Memory B cell (primary cell): ENCODE measurements at regions not wholly inside any gene's neighbourhood (a gene's known extent, or its start where the extent isn't known, plus 50 kb on each side); places are given as distances from the start of the nearest gene placed in this dataset.

Experiments used
- ATAC-seq: fragments of 150-1000 bp; cut with Tn5 transposase; 2 replicates; pipeline ENCODE4 v1.10.0; 2021; ENCODE audit warnings: low read depth, mild to moderate bottlenecking, moderate library complexity
- DNase-seq, 2 donors: peaks; one replicate each; pipeline ENCODE4 v3.0.0; 2022; ENCODE audit warnings: low spot score in 2 of 2
- H3K27ac Mint-ChIP-seq: one replicate; pipeline ENCODE4 v1.8.0; 2022; ENCODE audit warnings: mild to moderate bottlenecking, moderate library complexity, mixed read lengths
- H3K27me3 Mint-ChIP-seq: one replicate; pipeline ENCODE4 v1.8.0; 2022; ENCODE audit warnings: mixed read lengths
- H3K36me3 Mint-ChIP-seq: one replicate; pipeline ENCODE4 v1.8.0; 2022; ENCODE audit warnings: mild to moderate bottlenecking, mixed read lengths
- H3K4me1 Mint-ChIP-seq: one replicate; pipeline ENCODE4 v1.8.0; 2022; ENCODE audit warnings: mixed read lengths
- H3K4me3 Mint-ChIP-seq: one replicate; pipeline ENCODE4 v1.8.0; 2022; ENCODE audit warnings: mild to moderate bottlenecking, moderate library complexity, mixed read lengths
- H3K9me3 Mint-ChIP-seq: one replicate; pipeline ENCODE4 v1.8.0; 2022; ENCODE audit warnings: mixed read lengths

DNA sequence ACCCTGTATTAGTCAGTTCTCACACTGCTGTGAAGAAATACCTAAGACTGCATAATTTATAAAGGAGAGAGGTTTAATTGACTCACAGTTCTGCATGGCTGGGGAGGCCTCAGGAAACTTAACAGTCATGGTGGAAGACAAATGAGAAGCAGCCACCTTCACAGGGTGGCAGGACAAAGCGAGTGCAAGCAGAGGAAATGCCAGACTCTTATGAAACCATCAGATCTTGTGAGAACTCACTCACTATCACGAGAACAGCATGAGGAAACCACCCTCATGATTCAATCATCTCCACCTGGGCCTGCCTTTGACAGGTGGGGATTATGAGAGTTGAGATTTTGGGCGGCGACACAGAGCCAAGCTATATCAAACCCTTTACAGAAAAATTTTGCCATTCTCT, 722.4 kb downstream of the RAB28 start:
- H3K9me3 Mint-ChIP-seq: no peaks in the 10 kb centered on the region
- H3K4me3 Mint-ChIP-seq: no peak overlapping the region
- H3K4me1 Mint-ChIP-seq: peaks cover 2% of the 10 kb centered on the region
- DNase-seq (no peak), ATAC-seq (no peak)
- H3K36me3 Mint-ChIP-seq: no peaks in the 10 kb centered on the region
- no peak overlapping the region for H3K27ac Mint-ChIP-seq
- no peaks in the 10 kb centered on the region for H3K27me3 Mint-ChIP-seq

DNA sequence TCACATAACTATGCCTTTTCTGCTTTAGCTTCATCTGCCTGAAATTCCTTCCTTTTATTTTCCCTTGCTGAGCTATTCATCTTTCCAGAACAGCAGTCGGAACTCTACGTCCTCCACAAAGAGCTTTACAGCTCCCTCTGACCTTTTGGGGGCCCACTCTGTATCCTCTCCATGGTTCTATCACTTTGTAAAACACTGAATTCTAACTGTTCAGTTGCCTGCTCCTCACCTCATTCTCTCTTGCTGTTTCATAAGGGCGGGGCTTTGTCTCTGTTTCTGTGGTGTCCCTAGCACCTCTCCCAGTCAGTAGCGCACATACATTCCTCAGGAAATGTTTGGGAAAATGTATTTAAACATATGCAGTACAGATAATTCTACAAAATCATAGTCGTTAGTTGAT, 737.0 kb downstream of the RAB28 start:
- Mint-ChIP-seq H3K4me1 (no peaks in the 10 kb centered on the region), H3K9me3 (peaks cover 5% of the 10 kb centered on the region), H3K4me3 (no peak overlapping the region), H3K27ac (no peak overlapping the region), H3K27me3 (peaks cover 2% of the 10 kb centered on the region), H3K36me3 (no peaks in the 10 kb centered on the region)
- ATAC-seq (no peak), DNase-seq (no peak)

DNA sequence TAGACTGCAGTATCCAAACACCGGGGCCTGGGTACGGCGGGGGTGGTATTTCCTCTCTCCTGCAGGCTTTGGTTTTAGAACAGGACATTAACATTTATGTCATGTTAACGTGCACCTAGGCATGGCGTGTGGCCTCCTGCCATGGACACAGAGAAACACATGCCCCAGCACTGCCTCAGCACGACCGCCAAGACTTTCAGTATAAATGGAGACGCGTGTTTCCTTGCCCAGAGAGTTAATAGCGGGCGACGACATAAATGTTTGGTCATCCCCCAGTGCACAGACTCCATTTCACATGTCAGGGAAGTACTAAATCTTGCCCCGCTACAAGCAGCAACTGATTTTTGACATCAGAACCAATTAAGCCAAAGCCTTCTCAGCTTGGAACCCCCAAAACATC, 737.9 kb downstream of the RAB28 start:
- no peaks in the 10 kb centered on the region for H3K4me1 Mint-ChIP-seq
- DNase-seq (no peak), ATAC-seq (no peak)
- H3K4me3 Mint-ChIP-seq: no peak overlapping the region
- no peaks in the 10 kb centered on the region for H3K36me3 Mint-ChIP-seq
- H3K27me3 Mint-ChIP-seq: peaks cover 4% of the 10 kb centered on the region
- H3K9me3 Mint-ChIP-seq: peaks cover 4% of the 10 kb centered on the region
- H3K27ac Mint-ChIP-seq: no peak overlapping the region

DNA sequence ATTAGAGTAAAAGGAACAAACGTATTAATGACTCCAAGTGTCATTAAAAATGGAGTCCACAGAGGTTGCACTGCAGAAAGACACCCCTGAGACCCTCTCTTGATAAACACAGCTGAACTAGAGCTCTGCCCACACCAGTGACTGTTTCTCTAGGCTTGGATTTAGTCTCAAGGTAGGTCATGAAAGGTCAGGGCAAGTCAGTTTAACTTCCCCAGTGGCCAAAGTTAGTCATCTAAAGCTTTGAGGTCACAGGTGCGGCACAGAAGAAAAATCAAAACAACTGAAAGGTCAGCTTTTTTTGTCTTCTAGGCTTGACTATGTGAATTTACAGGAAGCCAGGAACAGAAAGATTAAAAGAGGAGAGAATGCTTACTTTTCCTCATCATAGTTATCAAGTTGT, 749.6 kb downstream of the RAB28 start:
- no peak for ATAC-seq
- Mint-ChIP-seq H3K27me3 (peaks cover 8% of the 10 kb centered on the region), H3K9me3 (no peaks in the 10 kb centered on the region), H3K27ac (no peak overlapping the region), H3K4me1 (no peaks in the 10 kb centered on the region), H3K4me3 (no peak overlapping the region), H3K36me3 (no peaks in the 10 kb centered on the region)
- DNase-seq: no peak

DNA sequence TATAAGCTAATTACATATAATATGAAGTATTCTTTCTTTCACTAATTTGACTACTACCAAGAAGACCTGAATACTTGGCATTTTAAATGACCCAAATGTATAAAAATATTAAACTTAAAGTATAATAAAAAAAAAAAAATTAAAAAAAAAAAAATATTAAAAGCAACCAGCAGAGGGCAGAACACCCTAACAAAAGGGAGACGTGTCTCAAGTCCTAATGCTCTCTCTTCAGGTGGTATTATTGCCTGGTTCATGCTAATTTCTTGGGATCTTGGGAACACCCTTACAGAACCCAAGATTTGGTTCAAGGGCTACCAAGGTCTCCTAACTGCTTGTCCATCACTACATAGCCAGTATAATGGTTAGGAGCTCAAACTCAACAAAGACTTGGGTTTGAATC, 754.8 kb downstream of the RAB28 start:
- Mint-ChIP-seq H3K27ac (no peak overlapping the region), H3K27me3 (peaks cover 8% of the 10 kb centered on the region), H3K36me3 (no peaks in the 10 kb centered on the region), H3K4me3 (no peak overlapping the region), H3K4me1 (peaks cover 2% of the 10 kb centered on the region), H3K9me3 (no peaks in the 10 kb centered on the region)
- no peak for ATAC-seq
- DNase-seq: no peak

DNA sequence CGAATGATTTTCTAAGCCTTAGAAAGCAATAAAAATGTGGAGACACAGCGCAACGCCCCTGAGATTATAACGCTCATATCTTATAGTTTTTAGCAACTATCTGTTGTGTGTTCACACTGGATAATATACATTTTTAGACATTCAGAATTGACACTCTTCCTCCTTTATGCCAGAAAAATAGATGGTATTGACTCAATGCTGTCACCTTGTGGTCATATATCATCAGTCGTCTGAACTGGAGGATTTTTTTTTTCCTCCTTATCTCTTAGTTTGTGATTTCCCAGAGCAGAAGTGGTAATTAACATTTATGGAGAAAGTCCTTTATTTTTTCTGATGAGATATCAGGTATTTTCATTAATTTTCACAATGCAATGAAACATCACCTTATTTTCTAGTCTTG, 759.6 kb downstream of the RAB28 start:
- Mint-ChIP-seq H3K27me3 (peaks cover 12% of the 10 kb centered on the region), H3K4me3 (no peak overlapping the region), H3K4me1 (peaks cover 3% of the 10 kb centered on the region), H3K36me3 (no peaks in the 10 kb centered on the region), H3K9me3 (no peaks in the 10 kb centered on the region), H3K27ac (no peak overlapping the region)
- DNase-seq (peak in 1 of 2 donors; percentile 8), ATAC-seq (no peak)

DNA sequence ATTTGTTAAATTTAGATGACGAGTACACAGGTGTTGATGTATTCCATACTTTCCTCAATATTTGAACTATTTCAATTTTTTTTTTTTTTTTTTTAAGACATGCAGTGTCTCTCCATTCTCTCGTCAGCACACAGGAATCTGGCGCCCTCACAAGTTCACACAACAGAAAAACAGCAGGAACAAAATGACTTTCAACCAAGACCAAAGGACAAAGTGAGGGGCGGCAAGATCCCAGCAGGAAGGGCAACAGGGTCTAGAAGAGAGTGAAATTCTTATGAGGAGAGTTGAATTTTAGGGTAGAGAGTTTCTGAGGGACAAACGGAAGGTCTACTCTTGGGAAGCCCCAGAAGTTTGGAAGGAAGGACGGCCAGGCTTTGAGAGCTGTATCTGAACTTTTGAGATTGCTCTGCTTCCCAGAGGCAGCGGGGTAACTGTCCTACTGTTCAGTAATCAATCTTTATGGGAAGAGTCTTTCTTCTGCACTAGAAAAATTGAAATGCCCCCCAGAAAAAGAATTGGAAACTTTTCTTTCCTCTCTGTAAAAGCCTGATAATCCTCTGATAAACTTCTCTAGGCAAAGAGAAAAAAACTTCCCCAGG, 760.2 kb downstream of the RAB28 start:
- H3K27me3 Mint-ChIP-seq: peaks cover 12% of the 10 kb centered on the region
- H3K36me3 Mint-ChIP-seq: no peaks in the 10 kb centered on the region
- no peak overlapping the region for H3K27ac Mint-ChIP-seq
- DNase-seq: no peak
- ATAC-seq: no peak
- no peaks in the 10 kb centered on the region for H3K9me3 Mint-ChIP-seq
- H3K4me3 Mint-ChIP-seq: peak overlapping the region; percentile 33
- peaks cover 3% of the 10 kb centered on the region for H3K4me1 Mint-ChIP-seq

DNA sequence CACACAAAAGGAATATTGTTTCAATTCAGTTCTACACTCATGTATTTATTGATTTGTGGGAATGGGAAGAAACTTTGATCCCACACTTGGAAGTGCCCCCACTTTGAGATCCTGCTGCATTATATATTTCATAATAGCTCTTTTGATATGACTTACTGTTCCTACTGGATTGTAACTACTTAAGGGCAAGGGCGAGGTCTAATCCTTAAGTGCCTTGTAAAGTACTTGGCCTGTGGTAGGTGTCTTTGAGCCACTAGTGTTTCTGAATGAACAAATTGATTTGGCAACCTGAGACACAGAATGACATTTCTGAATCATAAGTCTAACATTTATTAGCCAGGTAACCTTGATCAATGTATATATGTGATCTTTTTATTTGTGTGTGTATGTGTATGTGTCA, 767.2 kb downstream of the RAB28 start:
- H3K9me3 Mint-ChIP-seq: peaks cover 2% of the 10 kb centered on the region
- no peak for DNase-seq
- H3K27ac Mint-ChIP-seq: no peak overlapping the region
- H3K27me3 Mint-ChIP-seq: peaks cover 10% of the 10 kb centered on the region
- no peaks in the 10 kb centered on the region for H3K36me3 Mint-ChIP-seq
- no peaks in the 10 kb centered on the region for H3K4me1 Mint-ChIP-seq
- no peak overlapping the region for H3K4me3 Mint-ChIP-seq
- ATAC-seq: no peak

DNA sequence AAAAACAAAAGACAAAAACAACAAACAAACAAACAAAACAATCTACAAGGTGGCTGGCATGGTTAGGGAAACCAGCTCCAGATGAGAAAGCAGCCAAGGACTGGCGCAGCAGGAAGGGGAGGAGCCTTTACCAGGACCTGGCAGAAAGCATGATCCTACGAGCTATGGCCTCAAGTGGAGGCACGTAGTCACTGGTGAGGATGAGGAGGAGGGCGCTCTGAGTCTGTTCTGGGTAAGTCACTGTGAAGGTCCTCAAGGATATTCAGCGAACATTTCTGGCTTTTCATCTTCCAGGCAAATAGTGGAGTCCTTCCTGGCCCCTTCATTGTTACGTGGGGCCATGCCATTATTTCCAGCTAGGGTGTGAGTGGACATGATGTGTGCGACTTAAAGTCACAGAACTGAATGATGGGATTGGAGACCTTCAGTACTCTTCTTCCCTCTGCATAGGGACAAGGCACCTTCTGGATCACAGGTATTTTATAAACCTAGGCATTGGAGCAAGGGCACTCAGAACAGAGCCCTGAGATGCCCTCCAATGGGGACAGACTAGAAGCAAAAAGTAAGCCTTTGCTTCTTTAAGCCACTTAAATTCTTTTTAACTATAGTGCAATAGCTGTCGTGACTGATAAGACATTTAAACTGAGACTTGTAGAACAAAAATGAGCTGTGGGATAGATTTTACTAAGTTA, 771.3 kb downstream of the RAB28 start:
- DNase-seq (no peak), ATAC-seq (no peak)
- H3K4me3 Mint-ChIP-seq: no peak overlapping the region

DNA sequence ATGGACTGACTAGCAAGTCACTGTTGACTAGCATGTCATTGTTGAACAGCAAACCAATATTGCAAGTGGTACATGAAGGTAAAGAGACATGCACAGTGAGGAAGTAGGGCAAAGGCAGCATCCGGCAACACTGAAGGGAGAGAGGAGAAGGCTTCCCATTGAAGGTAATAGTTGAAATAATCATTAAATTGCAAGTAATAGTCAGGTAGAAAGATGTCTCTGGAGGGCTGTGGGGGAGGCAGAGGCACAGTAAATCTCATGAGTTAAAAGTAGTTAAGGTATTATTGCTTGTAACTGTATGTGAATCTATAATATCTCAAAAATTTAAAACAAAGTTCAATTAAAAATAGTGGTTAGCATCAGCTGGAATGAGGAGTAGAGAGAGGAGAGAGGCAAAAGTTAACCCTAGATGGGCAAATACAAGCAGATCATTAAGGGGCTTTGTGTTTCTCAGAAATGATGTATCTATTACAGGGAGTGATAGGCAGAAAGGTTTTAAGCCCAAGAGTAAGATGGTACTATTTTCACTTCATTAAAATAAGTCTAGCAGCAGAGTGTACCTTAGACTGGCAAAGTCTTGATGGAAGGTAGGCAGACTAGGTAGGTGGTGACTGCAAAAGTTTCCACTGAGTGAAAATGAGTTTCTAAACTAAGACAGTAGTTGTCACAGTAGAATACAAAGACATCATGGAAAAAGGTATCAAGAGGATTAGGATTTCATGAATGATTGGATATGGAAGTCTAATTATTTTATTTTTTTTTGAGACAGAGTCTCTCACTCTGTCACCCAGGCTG, 776.6 kb downstream of the RAB28 start:
- Mint-ChIP-seq H3K27me3 (peaks cover 9% of the 10 kb centered on the region), H3K4me1 (no peaks in the 10 kb centered on the region), H3K4me3 (no peak overlapping the region), H3K9me3 (peaks cover 4% of the 10 kb centered on the region), H3K36me3 (no peaks in the 10 kb centered on the region), H3K27ac (no peak overlapping the region)
- no peak for ATAC-seq
- DNase-seq: no peak

More for the DNA sequence above, 771.3 kb downstream of the RAB28 start:
- Mint-ChIP-seq H3K4me1 (no peaks in the 10 kb centered on the region), H3K27me3 (peaks cover under 1% of the 10 kb centered on the region), H3K36me3 (no peaks in the 10 kb centered on the region), H3K9me3 (peaks cover 4% of the 10 kb centered on the region), H3K27ac (no peak overlapping the region)

DNA sequence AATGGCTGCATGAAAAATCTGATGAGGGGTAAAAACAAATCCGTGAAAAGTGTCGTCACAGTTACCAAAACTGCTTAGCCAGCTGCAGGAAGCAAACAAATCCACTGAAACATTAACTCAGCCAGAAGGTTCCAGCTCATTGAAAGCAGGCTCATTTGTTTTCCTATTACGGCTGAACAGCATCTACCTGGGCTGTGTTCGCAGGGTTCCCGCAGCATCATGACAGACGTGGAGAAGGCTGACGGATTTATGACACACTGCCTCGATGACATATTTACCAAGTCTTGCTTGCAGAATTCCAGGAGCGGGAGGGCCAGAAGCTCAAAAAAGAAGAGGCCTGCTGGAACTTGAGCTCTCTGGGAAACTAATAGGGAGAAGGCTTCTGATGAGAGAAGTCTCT, 781.1 kb downstream of the RAB28 start:
- H3K27me3 Mint-ChIP-seq: peaks cover 9% of the 10 kb centered on the region
- no peaks in the 10 kb centered on the region for H3K36me3 Mint-ChIP-seq
- DNase-seq: no peak
- ATAC-seq: no peak
- H3K27ac Mint-ChIP-seq: no peak overlapping the region
- H3K9me3 Mint-ChIP-seq: peaks cover 2% of the 10 kb centered on the region
- H3K4me1 Mint-ChIP-seq: no peaks in the 10 kb centered on the region
- H3K4me3 Mint-ChIP-seq: no peak overlapping the region

DNA sequence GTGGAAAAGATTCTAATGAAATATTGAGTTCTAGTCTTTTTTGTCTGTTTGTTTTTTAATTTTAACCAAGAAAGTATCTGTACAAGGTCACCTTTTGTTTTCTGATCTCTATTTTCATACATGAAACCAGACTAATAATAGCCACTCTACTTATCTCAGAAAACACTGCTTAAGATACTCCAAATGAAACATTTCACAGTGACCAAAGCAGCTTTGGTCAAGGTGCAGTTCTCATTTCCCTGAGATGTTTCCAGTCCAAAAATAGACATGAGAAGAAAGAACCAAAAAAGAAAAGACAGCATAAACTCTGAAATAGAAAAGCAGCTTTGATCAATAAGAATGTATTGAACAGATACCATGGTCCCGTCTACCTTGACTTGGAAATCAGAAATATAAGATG, 782.8 kb downstream of the RAB28 start:
- Mint-ChIP-seq H3K4me3 (no peak overlapping the region), H3K4me1 (peaks cover 6% of the 10 kb centered on the region), H3K27me3 (peaks cover 4% of the 10 kb centered on the region), H3K27ac (no peak overlapping the region), H3K9me3 (peaks cover 2% of the 10 kb centered on the region), H3K36me3 (no peaks in the 10 kb centered on the region)
- DNase-seq: no peak
- ATAC-seq: no peak

DNA sequence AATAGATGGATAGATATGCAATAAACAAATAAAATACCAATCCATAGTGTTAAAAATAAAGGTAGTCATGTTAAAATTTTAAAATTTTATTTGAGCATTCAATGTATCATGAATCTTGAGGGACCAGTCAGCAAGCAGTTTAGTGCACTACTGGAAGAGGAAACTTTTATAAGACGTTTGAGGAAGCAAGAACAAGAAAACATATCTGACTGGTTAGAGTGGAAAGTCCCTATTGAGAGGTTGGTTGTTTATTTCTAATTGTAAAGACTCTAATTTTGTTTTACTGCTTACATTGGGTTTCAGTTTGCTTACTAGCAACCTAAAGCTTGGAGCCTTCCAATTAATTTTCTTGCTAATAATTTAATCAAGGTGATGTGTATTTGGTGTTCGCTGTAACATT, 786.2 kb downstream of the RAB28 start:
- Mint-ChIP-seq H3K27me3 (no peaks in the 10 kb centered on the region), H3K27ac (no peak overlapping the region), H3K4me3 (no peak overlapping the region), H3K36me3 (no peaks in the 10 kb centered on the region), H3K9me3 (peaks cover 2% of the 10 kb centered on the region), H3K4me1 (peaks cover 11% of the 10 kb centered on the region)
- ATAC-seq (peak; percentile 43), DNase-seq (no peak)

DNA sequence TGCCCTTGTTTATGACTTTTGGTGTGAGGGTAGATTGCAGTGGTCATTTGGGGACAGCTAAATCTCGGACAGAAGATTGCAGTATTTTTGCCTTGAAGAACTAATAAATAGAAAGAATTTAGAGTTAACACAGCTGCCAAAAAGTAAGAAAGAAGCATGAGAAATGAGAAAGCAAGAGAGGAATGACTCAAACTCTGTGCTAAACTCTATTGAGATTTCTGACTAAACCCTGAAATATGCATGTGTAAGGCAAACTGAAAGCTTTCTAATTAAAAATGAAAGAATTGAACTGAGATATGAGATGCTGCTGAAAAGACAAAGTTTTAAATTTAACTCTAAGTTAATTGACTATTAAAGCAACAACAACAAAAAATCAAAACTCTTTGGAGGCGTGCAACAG, 791.3 kb downstream of the RAB28 start:
- DNase-seq: no peak
- no peak overlapping the region for H3K27ac Mint-ChIP-seq
- no peak overlapping the region for H3K4me3 Mint-ChIP-seq
- no peaks in the 10 kb centered on the region for H3K9me3 Mint-ChIP-seq
- ATAC-seq: no peak
- peaks cover 11% of the 10 kb centered on the region for H3K4me1 Mint-ChIP-seq
- H3K36me3 Mint-ChIP-seq: no peaks in the 10 kb centered on the region
- H3K27me3 Mint-ChIP-seq: no peaks in the 10 kb centered on the region
